Fibroblast of lung (primary cell): ENCODE measurements at regions not wholly inside any gene's neighbourhood (a gene's known extent, or its start where the extent isn't known, plus 50 kb on each side); places are given as distances from the start of the nearest gene placed in this dataset.

Source experiments
- DNase-seq, 2 donors: peaks; one replicate each; pipeline versions ENCODE4 v3.0.0 to v3.0.0-alpha.2; 2010; ENCODE audit warnings: low read depth in 2 of 2
- H2AFZ ChIP-seq: 2 replicates; pipeline ENCODE4 v1.5.1; 2012; ENCODE audit warnings: low read length, control low read depth, inconsistent platforms
- H3K27ac ChIP-seq: 2 replicates; pipeline ENCODE4 v1.5.1; 2011; ENCODE audit warnings: low read length, control low read depth; ENCODE audit not compliant: insufficient read depth
- H3K27me3 ChIP-seq: 2 replicates; pipeline ENCODE4 v1.5.1; 2011; ENCODE audit warnings: mild to moderate bottlenecking, low read length; ENCODE audit not compliant: control insufficient read depth, insufficient read depth
- H3K36me3 ChIP-seq: 2 replicates; pipeline ENCODE4 v1.5.1; 2011; ENCODE audit warnings: low read length; ENCODE audit not compliant: control insufficient read depth, insufficient read depth
- H3K4me1 ChIP-seq: 2 replicates; pipeline ENCODE4 v1.5.1; 2011; ENCODE audit warnings: low read length; ENCODE audit not compliant: control insufficient read depth, insufficient read depth; ENCODE audit errors: extremely low read depth
- H3K4me2 ChIP-seq: 2 replicates; pipeline ENCODE4 v1.5.1; 2011; ENCODE audit warnings: low read length, control low read depth; ENCODE audit not compliant: insufficient read depth; ENCODE audit errors: extremely low read depth
- H3K4me3 ChIP-seq, 4 experiments: fragments of 200-600 bp in 1 of 4; sonication (generic) in 1 of 4; replicated peaks in 1 of 4; 2 replicates each; pipeline ENCODE4 v1.5.1; 2011 to 2016; ENCODE audit warnings: low read length in 4 of 4, low read depth in 3 of 4, mild to moderate bottlenecking in 3 of 4, control low read depth in 2 of 4, inconsistent platforms in 1 of 4, mixed read lengths in 1 of 4; ENCODE audit not compliant: insufficient read depth in 1 of 4; ENCODE audit errors: control extremely low read depth in 1 of 4
- H3K79me2 ChIP-seq: 2 replicates; pipeline ENCODE4 v1.5.1; 2012; ENCODE audit warnings: mild to moderate bottlenecking, low read length, inconsistent platforms; ENCODE audit not compliant: control insufficient read depth, insufficient read depth
- H3K9ac ChIP-seq: 2 replicates; pipeline ENCODE4 v1.5.1; 2011; ENCODE audit warnings: mild to moderate bottlenecking, low read length, control low read depth; ENCODE audit not compliant: insufficient read depth
- H3K9me3 ChIP-seq: 2 replicates; pipeline ENCODE4 v1.5.1; 2012; ENCODE audit warnings: low read depth, low read length; ENCODE audit not compliant: control insufficient read depth, insufficient read depth
- H4K20me1 ChIP-seq: 2 replicates; pipeline ENCODE4 v1.5.1; 2011; ENCODE audit warnings: low read length; ENCODE audit not compliant: control insufficient read depth, insufficient read depth; ENCODE audit errors: extremely low read depth
- EZH2 ChIP-seq: IDR thresholded peaks from 2 replicates; pipeline ENCODE4 v1.5.1; 2012; ENCODE audit warnings: low read length, control low read depth, mild to moderate bottlenecking; ENCODE audit errors: missing control alignments
- TF ChIP-seq, protein P1 (sequence below), 2 donors: IDR thresholded peaks in 1 of 2; conservative IDR thresholded peaks in 1 of 2; 1 replicate in 1 of 2; 2 replicates in 1 of 2; pipeline ENCODE4 v1.5.1; 2011 to 2012; ENCODE audit warnings: low read length in 2 of 2, control low read depth in 1 of 2, inconsistent platforms in 1 of 2, low read depth in 1 of 2, mild to moderate bottlenecking in 1 of 2

DNA sequence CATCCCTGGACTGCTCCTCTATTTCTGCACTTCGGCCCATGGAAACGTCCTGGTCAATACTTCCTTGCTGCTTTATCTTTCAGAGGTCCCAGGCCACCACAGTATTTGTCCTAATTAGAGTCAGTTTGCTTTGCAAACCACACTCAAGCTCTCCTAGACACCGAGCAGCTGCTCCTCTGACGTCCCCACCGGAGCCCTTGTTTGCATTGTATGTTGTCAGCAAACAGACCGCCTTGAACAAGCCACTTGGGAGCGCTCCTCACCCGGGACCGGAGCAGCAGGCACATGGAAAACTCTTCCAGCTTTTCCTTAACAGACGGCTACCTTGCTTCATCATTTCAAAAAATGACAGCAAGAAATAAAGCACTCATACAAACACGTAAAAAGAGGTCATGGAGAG, 51.5 kb upstream of the GTF3A start:
- Histone ChIP-seq H3K27ac (no peak overlapping the region), H3K27me3 (peaks cover 8% of the 10 kb centered on the region), H3K4me3 (no peak overlapping the region), H2AFZ (no peak overlapping the region), H3K4me1 (no peaks in the 10 kb centered on the region), H3K4me2 (no peak overlapping the region), H3K9me3 (no peaks in the 10 kb centered on the region), H4K20me1 (no peaks in the 10 kb centered on the region), H3K36me3 (no peaks in the 10 kb centered on the region), H3K9ac (no peak overlapping the region), H3K79me2 (no peaks in the 10 kb centered on the region)
- no peak for DNase-seq
- TF ChIP-seq, protein P1, sequence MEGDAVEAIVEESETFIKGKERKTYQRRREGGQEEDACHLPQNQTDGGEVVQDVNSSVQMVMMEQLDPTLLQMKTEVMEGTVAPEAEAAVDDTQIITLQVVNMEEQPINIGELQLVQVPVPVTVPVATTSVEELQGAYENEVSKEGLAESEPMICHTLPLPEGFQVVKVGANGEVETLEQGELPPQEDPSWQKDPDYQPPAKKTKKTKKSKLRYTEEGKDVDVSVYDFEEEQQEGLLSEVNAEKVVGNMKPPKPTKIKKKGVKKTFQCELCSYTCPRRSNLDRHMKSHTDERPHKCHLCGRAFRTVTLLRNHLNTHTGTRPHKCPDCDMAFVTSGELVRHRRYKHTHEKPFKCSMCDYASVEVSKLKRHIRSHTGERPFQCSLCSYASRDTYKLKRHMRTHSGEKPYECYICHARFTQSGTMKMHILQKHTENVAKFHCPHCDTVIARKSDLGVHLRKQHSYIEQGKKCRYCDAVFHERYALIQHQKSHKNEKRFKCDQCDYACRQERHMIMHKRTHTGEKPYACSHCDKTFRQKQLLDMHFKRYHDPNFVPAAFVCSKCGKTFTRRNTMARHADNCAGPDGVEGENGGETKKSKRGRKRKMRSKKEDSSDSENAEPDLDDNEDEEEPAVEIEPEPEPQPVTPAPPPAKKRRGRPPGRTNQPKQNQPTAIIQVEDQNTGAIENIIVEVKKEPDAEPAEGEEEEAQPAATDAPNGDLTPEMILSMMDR (conservative IDR thresholded peaks at IDR 0.05 in 1 of 2, IDR thresholded peaks at IDR 0.05 in 1 of 2; ENCODE audit: low read depth in 1 of 2, low read length in 2 of 2), result no peak
- no peak for TF ChIP-seq EZH2

DNA sequence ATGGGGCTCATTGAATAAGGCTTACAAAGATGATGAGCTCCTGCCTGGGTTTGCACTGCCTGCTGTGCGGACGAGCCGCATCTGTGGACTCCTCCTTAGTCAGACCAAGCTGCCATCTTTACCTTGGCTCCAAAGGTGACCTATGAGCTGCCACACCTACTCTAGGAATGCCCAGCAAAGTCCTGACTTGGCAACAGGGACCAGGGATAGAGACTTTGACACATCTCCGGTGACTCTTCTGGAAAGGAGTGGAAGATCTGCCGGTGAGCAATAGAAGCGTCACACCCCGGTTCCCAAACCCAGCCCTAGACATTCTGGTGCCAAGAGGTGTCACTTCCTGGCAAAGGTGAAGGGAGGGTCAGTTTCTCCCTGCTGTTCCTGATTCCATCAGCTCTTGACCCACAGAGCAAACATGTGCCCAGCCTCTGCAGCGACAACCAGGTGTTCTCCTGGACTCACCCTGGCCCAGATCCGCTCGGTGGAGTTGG, 50.2 kb upstream of the GTF3A start:
- TF ChIP-seq EZH2, result no peak
- TF ChIP-seq, protein P1 (conservative IDR thresholded peaks at IDR 0.05 in 1 of 2, IDR thresholded peaks at IDR 0.05 in 1 of 2; ENCODE audit: low read depth in 1 of 2, low read length in 2 of 2), result no peak
- no peak overlapping the region for H3K4me2 ChIP-seq
- H3K27me3 ChIP-seq, result peaks cover 8% of the 10 kb centered on the region

More for the DNA sequence above, 50.2 kb upstream of the GTF3A start:
- Histone ChIP-seq H3K36me3 (no peaks in the 10 kb centered on the region), H3K79me2 (no peaks in the 10 kb centered on the region), H3K9me3 (no peaks in the 10 kb centered on the region), H2AFZ (no peak overlapping the region), H3K4me3 (no peak overlapping the region), H3K9ac (no peak overlapping the region), H3K4me1 (no peaks in the 10 kb centered on the region), H3K27ac (no peak overlapping the region), H4K20me1 (no peaks in the 10 kb centered on the region)
- no peak for DNase-seq
